ENCODE measurements at regions not wholly inside any gene's neighbourhood (a gene's known extent, or its start where the extent isn't known, plus 50 kb on each side); places are given as distances from the start of the nearest gene placed in this dataset.
"Not testable (repeated sequence)": the region's sequence is repeated elsewhere in the genome, so short reads cannot be mapped to it uniquely, and the experiment has no call there.

GRCh38 chr10:9158675-9159074 lies 1104.2 kb downstream of the GATA3 start:
- in situ Hi-C loops (cut with MboI; ENCODE audit: low sequenced_read_pairs): no loop called here

GRCh38 chr10:9160275-9160674 lies 1105.8 kb downstream of the GATA3 start:
- in situ Hi-C loops (cut with MboI; ENCODE audit: low sequenced_read_pairs): no loop called here

DNA sequence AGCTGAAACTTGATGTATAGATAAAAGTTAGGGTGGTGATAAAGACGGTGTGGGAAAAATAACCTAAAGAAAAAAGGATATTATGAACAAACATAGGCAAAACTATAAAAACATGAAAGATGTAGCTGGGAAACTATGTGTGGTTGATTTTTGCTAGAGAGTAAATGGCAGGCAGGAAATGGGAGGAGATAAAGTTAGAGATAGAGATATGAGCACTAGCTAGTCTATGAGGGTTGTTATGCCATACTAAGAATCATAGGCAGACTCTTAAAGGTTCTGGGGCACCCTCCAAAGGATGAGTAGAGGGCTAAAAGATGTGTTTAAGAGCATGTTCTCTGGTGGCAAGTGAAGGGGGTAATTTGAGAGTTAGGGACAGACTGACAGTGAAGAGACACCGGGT lies 1109.2 kb downstream of the GATA3 start:
- in situ Hi-C loops (cut with MboI; ENCODE audit: low sequenced_read_pairs): no loop called here

- in situ Hi-C loops (cut with MboI; ENCODE audit: low sequenced_read_pairs): no loop called here
Measured at GRCh38 chr10:9166770-9167169, 1112.3 kb downstream of the GATA3 start.

- in situ Hi-C loops (cut with MboI; ENCODE audit: low sequenced_read_pairs): no loop called here
Measured at GRCh38 chr10:9172276-9172675, 1117.8 kb downstream of the GATA3 start.

GRCh38 chr10:9175200-9175599 lies 1120.7 kb downstream of the GATA3 start:
- in situ Hi-C loops (cut with MboI; ENCODE audit: low sequenced_read_pairs): no loop called here

DNA sequence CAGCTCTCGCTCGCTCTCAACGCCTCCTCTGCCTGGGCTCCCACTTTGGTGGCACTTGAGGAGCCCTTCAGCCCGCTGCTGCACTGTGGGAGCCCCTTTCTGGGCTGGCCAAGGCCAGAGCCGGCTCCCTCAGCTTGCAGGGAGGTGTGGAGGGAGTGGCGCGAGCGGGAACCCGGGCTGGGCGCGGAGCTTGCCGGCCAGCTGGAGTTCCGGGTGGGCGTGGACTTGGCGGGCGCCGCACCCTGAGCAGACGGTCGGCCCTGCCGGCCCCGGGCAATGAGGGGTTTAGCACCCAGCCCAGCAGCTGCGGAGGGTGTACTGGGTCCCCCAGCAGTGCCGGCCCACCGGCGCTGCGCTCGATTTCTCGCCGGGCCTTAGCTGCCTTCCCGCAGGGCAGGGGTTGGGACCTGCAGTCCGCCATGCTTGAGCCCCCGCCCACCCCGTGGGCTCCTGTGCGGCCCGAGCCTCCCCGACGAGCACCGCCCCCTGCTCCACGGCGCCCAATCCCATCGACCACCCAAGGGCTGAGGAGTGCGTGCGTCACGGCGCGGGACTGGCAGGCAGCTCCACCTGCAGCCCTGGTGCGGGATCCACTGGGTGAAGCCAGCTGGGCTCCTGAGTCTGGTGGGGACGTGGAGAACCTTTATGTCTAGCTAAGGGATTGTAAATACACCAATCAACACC lies 1128.9 kb downstream of the GATA3 start:
- in situ Hi-C loops (cut with MboI; ENCODE audit: low sequenced_read_pairs): not testable (repeated sequence)

- in situ Hi-C loops (cut with MboI; ENCODE audit: low sequenced_read_pairs): no loop called here
Measured at GRCh38 chr10:9188022-9188810, 1133.7 kb downstream of the GATA3 start.

GRCh38 chr10:9189448-9189847 lies 1135.0 kb downstream of the GATA3 start:
- in situ Hi-C loops (cut with MboI; ENCODE audit: low sequenced_read_pairs): no loop called here

- in situ Hi-C loops (cut with MboI; ENCODE audit: low sequenced_read_pairs): no loop called here
Measured at GRCh38 chr10:9193120-9193519, 1138.6 kb downstream of the GATA3 start.

DNA sequence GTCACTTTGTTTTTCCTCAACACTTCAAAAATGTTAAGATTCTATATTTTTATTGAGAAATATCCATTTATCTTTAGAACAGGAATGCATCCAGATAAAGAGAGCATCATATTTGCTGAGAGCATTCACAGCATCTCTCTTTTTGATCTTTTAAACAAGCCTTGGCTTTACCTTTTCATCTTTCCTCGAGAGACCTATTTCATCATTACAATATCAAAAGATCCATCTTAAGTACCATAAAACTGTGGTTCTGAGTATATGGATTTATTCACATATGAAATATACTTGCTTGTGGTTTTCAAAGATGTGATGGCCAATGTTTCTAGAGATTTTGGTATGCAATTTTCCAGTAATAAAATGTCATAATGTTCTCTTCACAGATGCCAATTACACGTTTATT lies 1140.9 kb downstream of the GATA3 start:
- in situ Hi-C loops (cut with MboI; ENCODE audit: low sequenced_read_pairs): no loop called here

- in situ Hi-C loops (cut with MboI; ENCODE audit: low sequenced_read_pairs): no loop called here
Measured at GRCh38 chr10:9198611-9199010, 1144.1 kb downstream of the GATA3 start.

DNA sequence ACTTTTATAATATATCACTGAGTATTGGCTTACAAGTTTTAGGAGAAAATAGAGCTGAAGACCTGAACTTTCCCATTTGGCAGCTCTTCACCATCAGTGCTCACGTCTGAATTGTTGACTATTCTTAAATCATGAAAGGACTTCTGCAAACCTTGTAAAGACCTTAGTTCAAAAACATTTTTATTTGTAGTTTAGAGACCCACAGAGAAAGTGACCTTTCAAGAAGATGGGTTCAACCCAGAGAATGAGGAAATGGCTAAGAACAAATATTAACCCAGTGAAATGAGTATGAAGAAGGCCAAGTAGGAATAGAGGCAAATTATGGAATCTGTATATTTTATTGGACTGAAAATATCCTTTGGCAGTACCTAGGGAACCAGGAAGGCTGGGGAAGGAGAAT lies 1151.1 kb downstream of the GATA3 start:
- in situ Hi-C loops (cut with MboI; ENCODE audit: low sequenced_read_pairs): loop anchor here (25.0 kb wide), 1 partner anchor 1343 kb away; no protein-coding TSS in a partner anchor

DNA sequence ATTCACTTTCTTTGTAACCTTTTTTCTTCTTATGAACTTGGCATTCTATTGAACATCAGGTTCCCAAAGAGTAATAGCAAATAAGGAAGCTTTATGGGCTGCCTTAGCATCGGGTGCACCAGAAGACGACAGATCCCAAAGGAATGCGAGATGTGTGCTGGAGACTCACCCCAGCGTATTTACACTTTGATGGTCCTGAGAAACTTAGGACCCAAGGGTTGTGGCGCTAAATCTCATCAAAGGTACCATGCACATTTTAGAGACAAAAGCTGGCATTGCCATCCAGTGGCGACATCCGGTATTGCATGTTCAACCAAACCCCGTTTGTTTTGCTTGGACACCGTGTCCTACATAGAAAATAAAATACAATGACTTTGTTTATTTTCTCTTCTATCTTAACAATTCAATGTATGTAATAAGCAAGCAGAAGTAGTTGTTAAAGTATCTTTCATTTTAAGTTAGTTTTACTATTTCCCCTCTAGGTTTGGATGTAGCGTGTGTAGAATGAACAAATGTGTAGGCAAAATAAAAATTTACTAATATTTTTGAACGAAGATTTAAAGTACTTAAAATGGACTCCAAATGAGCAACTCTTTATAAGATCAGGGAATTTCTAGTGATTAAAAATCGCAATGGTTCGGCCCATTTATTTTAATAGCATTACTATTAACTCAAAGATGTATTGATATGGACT lies 1154.8 kb downstream of the GATA3 start:
- in situ Hi-C loops (cut with MboI; ENCODE audit: low sequenced_read_pairs): loop anchor here (25.0 kb wide), 1 partner anchor 1347 kb away; no protein-coding TSS in a partner anchor

DNA sequence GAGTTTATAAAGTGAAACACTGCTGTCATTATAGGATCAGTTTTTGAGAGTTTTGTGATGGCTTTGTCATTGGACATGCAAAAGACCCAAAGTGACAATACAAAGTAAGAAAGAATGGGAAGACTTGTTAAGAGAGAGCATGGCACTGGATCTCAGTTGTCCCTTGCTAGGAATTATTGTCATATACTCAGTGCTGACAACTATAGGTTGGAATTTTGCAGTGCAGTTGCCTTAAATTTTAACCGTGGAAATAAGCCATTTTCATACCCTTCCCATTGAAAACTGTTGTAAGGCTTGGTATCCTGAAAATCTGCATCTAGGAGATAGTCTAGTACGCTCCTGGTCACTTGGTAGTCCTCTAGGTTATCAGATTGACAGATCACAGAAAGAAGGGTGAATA lies 1156.7 kb downstream of the GATA3 start:
- in situ Hi-C loops (cut with MboI; ENCODE audit: low sequenced_read_pairs): loop anchor here (25.0 kb wide), 1 partner anchor 1349 kb away; no protein-coding TSS in a partner anchor

- in situ Hi-C loops (cut with MboI; ENCODE audit: low sequenced_read_pairs): loop anchor here (25.0 kb wide), 1 partner anchor 1352 kb away; no protein-coding TSS in a partner anchor
Measured at GRCh38 chr10:9214618-9215017, 1160.1 kb downstream of the GATA3 start.

- in situ Hi-C loops (cut with MboI; ENCODE audit: low sequenced_read_pairs): loop anchor here (25.0 kb wide), 1 partner anchor 1353 kb away; no protein-coding TSS in a partner anchor
Measured at GRCh38 chr10:9215121-9215520, 1160.6 kb downstream of the GATA3 start.

GRCh38 chr10:9219860-9220259 lies 1165.4 kb downstream of the GATA3 start:
- in situ Hi-C loops (cut with MboI; ENCODE audit: low sequenced_read_pairs): loop anchor here (25.0 kb wide), 1 partner anchor 1358 kb away; no protein-coding TSS in a partner anchor

DNA sequence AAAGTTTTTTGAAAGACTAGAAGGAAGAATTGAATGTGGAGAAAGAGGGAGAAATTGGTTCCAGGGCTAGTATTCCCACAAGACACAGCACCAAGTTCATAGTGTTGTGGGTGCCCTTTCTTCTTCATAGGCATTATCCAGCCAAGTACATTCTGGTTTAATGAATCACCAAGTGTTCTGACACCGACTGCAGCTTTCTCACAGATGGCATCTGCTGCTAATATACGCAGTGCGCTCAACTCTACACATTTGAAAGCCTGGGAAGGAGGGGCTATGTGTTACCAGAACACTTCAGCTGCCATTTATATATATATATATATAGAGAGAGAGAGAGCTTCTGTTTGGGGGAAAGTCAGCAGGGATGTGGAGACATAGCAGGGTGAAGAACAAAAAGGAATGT lies 1168.4 kb downstream of the GATA3 start:
- in situ Hi-C loops (cut with MboI; ENCODE audit: low sequenced_read_pairs): loop anchor here (25.0 kb wide), 1 partner anchor 1361 kb away; no protein-coding TSS in a partner anchor

DNA sequence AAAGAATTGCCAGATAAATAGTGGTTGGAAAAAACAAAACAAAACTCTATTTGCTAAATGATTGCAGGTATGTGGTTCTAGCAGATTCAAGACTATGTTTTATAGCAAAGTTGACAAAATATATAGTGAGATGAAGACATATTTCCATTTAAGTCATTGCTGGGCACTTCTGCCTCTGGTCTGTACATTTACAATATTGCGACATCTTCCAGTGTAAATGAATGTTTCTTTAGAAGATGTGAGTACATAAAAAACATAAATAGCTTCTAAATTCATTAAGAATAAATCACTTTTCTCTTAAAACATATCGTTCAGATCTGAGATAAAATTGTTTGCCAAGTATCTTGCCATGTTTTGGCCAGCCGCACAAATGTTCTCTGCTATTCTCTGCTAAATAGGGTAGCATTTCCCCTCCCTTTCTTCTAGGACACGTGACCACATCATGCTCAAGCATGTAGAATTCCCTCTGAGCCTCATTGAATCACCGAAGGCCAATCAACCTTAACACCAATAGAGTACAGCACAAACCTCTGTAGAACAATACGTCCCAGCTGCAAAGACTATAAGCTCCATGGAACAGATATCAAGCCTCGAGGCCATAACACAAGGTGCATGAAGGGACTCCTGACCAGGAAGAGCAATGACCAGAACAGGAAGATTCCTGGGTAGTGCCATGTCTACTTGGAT lies 1173.3 kb downstream of the GATA3 start:
- in situ Hi-C loops (cut with MboI; ENCODE audit: low sequenced_read_pairs): no loop called here

DNA sequence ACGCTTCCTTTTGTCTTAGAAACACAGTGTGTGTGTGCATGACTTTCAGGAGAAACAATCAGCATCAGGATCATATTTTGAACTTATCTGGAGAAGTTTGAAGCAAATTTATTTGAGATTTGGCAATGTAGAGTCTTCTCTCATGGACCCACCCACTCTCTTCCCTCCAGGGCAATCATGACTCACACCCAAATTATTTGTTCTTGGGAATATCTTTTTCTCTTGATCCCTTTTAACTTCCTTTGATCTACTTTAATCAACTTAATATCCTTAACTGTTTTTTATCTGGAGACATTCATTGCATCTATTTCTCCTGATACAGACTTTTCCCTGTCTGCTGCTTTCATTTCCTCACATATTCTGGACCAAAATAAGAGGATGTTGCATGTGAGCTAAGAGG lies 1174.3 kb downstream of the GATA3 start:
- in situ Hi-C loops (cut with MboI; ENCODE audit: low sequenced_read_pairs): no loop called here

Measured in HL-60/S4 (cell line).